UCSD-AML1 (cell line): ENCODE measurements at regions not wholly inside any gene's neighbourhood (a gene's known extent, or its start where the extent isn't known, plus 50 kb on each side); places are given as distances from the start of the nearest gene placed in this dataset.
A peak's percentile ranks its signal among the peaks of the same experiment; 100 is the strongest.
"Not testable (repeated sequence)": the region's sequence is repeated elsewhere in the genome, so short reads cannot be mapped to it uniquely, and the experiment has no call there.

Source experiments
- DNase-seq: peaks from one replicate; lab custom pipeline; 2025; ENCODE audit not compliant: unreplicated experiment; lab: John Stamatoyannopoulos, UW

DNA sequence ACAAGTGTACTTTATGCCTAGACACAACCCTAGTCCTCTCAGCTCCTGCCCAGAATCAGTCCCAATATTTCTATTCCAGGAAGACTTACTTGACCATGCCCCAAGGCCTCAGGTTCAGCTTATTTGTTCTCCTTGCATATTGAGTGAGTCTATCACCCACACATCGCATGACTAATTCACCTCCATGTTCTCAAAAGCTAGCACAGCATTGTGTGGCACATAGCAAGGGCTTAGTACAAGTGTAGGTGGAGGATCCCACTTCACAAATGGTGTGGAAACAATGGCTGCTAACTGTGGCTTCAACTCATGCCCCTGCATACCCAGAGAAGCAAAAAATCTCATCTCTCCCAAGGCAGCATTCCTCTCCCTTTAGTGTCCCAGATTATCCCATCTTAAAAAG lies 602.6 kb upstream of the API5 start:
- no peak for DNase-seq

GRCh38 chr11:42713279-42713678 lies 598.5 kb upstream of the API5 start:
- no peak for DNase-seq

GRCh38 chr11:42713753-42714152 lies 598.0 kb upstream of the API5 start:
- no peak for DNase-seq

DNA sequence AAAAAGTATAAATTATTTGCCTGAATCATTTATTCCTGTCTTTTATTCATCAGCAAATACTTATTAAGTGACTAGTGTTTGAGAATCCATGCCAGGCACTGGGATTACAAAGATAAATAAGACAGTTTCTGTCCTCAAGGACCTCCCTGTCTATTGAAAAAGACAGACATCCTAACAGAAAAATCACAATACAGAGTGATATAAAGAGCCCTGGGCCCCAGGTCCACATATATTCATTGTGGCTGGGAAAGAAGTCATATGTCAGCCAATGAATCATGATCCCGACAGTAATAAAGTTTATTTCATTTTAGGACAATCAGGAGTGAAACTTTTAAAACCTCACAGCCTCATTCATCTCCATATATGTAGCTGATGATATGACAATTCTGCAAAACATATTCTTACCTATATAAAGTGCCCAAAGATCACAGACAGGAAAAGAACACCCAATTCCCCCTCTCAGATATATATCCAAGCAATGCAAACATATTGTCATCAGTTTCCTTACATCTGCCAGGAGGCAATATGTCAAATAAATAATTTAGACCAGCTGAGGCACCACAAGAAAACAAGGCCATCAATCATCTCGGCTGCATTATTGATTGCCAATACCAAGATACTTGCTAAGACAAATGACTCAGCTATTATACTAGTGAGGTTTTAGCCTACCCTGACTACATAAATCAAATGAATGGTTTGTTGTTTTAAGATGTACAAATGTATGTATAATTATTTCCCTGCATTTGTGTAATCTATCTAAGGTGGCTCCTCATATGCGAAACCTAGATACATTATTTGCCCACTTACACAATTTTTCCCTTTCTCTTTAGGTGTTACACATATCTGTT lies 590.9 kb upstream of the API5 start:
- no peak for DNase-seq

- no peak for DNase-seq
Observed at GRCh38 chr11:42727879-42728278, 583.9 kb upstream of the API5 start.

GRCh38 chr11:42762348-42762747 lies 549.4 kb upstream of the API5 start:
- no peak for DNase-seq

DNA sequence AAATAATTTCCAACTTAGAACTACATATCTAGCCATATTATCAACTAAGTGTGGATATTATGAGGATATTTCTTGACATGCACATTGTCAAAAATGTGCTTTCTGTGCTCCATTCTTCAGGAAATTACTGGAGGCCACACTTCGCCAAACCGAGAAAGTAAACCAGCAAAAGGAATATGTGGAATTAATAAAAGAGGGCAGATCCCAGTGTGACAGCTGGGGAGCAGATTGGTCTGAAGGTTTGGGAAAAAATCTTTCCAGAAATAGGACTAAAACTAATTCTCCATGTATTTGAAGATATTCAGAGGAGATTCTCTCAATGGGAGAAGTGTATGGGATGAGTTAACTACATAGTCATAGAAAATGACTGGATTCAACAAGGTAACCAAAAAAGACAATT lies 546.9 kb upstream of the API5 start:
- DNase-seq, result no peak

DNA sequence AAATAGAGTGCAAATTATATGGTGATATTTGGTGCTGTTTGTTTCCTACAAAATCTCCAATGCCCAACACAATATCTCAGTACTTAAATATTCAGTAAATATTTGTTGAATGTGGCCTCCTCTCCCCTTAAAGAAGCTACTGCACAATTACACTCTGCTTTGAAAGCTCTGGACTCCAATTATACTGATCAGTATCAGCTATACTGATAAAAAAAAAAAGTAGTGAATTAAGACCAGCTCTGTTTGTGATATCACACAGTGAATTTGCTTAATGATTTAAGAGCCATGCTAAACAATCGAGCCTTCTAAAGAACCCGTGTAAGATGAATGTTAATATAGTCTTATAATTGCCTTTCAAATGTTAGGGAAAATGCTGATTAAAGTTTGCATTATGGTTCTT lies 543.2 kb upstream of the API5 start:
- no peak for DNase-seq

DNA sequence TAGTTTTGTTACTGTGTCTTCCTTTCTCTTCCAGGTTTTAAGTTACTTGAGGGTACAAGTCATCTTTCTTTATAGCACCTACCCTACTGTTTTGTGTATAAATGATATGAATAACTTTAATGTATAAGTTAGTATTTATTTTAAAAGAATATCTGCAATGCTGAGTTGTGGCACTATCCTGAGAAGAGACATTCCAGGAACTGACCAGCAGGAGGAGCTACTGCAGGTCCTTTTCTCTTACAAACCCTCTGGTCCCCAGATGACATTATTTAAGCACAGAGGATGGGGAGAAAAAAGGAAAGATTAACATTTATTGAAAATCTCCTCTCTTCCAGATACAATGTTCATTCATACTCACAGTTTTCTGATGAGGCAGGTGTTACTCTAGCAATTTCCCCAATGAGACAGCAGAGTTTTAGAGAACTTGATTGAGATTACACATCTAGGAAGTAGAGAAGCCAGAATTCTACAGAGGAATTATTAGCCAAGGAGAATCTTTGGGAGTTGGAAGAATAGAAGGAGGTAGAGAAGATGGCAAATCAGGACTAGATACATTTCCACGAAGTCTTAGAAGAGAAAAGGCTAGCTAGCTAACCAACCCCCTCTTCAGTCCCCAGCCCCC lies 541.2 kb upstream of the API5 start:
- DNase-seq, result peak; percentile 4

- no peak for DNase-seq
Observed at GRCh38 chr11:42772886-42773285, 538.9 kb upstream of the API5 start.

DNA sequence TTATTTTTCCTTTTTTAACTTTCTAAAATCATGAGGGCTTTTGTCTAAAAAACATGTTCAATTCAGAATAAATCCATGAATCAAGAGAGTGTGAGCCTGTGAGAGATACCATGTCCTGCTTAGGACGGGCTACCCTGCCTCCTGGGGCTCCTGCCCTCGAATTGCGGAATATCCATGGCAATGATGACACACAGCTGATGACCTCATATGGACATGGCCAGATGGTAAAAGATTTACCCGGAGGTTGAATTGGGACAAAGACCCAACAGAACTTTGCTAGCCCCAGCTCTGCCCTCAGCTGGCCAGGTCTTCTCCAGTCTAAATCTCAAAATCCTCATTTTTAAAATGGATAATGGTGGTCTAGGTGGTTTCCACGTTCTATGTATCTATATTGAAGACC lies 538.1 kb upstream of the API5 start:
- DNase-seq, result no peak

GRCh38 chr11:42774567-42774966 lies 537.2 kb upstream of the API5 start:
- DNase-seq, result no peak

- DNase-seq, result no peak
Observed at GRCh38 chr11:42777776-42778175, 534.0 kb upstream of the API5 start.

GRCh38 chr11:42778193-42778592 lies 533.6 kb upstream of the API5 start:
- no peak for DNase-seq

DNA sequence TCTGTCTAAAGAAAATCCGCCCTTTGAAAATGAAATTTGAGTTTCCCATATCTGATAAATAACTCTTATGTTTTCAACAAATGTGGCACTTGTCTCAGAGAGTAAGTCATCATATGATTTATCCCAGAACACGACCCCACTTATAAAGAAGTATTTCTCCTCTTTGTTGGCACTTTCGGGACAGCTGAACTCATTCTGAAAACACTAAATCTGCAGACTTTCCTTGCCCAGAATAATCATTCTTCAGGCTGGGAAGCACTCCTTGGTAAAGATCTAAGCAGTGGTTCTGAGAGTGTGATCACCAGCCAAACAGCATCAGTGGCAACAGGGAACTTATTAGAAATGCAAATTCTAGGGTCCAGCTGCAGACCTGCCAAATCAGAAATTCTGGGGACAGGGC lies 532.2 kb upstream of the API5 start:
- DNase-seq, result no peak

- no peak for DNase-seq
Observed at GRCh38 chr11:42786981-42787380, 524.8 kb upstream of the API5 start.

- not testable (repeated sequence) for DNase-seq
Observed at GRCh38 chr11:42795483-42795882, 516.3 kb upstream of the API5 start.

DNA sequence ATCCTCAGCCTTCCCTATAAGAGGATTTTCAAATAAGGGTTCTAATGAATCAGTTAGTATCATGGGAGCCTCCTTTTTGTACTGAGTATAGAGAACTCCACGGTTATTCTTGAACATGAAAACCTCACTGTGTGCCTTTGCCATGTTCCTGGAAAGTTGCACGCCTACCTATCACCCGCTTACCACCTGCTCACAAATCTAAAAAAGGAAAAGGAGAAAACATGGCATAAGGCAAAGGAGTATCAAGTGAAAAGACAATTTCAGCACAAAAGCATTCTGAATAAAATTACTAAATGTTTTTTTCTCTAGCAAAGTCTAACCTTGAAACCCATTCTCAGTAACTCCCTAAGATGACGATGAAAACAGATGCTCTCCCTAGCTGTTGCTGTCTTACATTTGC lies 511.8 kb upstream of the API5 start:
- DNase-seq, result no peak

- DNase-seq, result no peak
Observed at GRCh38 chr11:42802201-42802899, 509.4 kb upstream of the API5 start.

DNA sequence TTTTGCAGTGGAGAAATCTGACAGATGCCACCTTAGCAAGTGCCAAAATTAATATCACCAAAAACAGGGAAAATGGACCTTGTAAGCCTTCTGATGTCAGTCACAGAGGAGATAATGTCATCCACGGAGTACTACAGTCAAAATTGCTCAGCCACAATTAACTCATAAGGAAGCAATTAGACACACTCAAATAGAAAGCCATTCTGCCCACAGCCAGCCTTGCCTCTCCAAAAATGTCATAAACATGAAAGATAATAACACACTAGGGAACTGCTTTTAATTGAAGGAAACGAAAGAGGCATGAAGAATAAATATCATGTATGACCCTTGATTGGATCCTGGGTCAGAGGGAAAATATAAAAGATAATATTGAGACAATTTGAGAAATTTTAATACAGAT lies 505.6 kb upstream of the API5 start:
- DNase-seq, result no peak

- DNase-seq, result no peak
Observed at GRCh38 chr11:42812361-42812760, 499.4 kb upstream of the API5 start.

DNA sequence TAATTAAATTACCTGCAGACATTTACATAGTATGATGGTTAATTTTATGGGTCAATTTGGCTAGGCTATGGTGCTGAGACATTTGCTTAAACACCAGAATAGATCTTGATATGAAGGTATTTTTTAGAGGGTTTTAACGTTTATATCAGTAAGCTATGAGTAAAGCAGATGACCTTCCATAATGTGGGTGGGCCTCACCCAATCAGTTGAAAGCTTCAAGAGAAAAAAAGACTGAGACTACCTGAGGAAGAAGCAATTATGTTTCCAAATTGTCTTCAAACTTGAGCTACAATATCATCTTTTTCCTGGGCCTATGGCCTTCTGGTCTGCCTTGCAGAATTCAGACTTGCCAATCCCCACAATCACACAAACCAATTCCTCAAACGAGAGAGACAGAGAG lies 498.8 kb upstream of the API5 start:
- no peak for DNase-seq
